GM19397 (cell line): ENCODE measurements at regions not wholly inside any gene's neighbourhood (a gene's known extent, or its start where the extent isn't known, plus 50 kb on each side); places are given as distances from the start of the nearest gene placed in this dataset.

ENCODE experiments used
- ATAC-seq: cut with Tn5 transposase; IDR thresholded peaks from one replicate; pipeline ENCODE4 v1.9.1; 2021; ENCODE audit warnings: mild to moderate bottlenecking, moderate library complexity; ENCODE audit not compliant: unreplicated experiment

DNA sequence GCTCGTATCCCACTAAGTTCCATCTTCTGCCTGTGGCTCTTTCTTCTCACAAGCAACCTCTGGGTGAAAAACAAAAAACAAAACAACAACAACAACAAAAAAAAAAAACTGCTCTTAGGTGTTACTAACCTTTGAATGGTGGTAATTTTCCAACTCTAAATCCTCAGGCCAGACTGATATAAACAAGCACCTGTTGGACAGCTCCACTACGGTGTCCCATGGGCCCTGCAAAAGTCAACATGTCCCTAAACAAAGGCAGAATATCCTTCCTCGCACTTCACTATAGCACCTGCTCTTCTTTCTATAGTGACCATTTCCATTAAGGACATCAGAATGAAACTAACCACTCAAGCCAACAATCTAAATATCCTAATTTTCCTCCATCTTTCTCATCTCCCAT lies 54.6 kb upstream of the PARM1 start:
- ATAC-seq, result no peak

DNA sequence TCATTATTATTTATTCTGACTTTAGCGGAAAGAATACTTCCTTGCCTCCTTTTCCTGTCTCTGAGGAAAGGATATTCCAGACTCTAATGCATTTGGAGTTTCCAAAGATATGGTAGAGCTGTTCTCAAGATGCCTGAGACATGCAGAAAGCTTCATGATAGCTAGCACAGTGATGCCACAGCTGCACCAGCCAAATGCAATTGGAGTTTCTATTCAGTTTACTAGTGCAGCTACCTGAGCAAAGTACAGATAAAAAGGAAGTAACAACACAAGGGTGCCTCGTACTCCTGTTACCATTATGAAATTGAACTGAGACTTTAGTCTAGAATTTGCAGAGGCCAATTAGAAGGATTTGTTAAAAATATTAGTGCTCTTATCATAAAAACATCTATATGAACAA lies 57.5 kb upstream of the PARM1 start:
- ATAC-seq, result no peak

GRCh38 chr4:74874753-74875367 lies 58.1 kb upstream of the PARM1 start:
- ATAC-seq, result peak; percentile 31

DNA sequence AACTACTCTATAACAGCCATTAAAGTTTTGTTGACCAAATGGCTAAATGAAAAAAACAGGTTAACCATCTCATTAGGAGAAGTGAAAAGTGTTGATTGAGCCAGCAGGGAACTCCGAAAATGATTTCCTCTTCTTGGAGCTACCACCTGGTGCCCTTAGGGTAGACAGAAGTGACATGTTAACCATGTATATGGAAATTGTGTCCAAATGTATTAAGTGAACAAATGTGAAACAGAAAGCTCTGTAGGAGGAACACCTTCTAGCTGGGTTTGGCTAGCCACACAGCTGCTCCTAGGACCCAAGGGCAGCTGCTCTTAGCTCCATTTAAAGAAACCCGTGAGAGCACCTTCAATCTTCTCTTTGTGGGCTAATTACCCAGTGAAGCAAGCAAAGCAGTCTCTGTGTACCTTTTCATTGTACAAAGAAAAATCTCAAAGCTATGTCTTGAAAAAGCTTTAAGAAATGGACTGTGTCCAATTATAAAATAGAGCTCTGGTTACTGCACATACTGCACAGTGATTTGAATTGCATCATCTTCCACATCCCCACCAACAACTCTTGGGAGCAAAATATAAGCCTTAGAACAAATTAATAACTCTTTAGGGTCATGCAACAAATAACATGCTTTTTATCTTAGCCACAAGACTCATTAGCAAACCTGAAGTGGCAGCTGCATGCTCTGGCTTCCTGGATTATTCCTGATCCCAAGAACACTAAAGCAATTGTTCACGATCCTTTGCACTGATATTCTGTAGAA lies 59.2 kb upstream of the PARM1 start:
- peak; percentile 96 for ATAC-seq

DNA sequence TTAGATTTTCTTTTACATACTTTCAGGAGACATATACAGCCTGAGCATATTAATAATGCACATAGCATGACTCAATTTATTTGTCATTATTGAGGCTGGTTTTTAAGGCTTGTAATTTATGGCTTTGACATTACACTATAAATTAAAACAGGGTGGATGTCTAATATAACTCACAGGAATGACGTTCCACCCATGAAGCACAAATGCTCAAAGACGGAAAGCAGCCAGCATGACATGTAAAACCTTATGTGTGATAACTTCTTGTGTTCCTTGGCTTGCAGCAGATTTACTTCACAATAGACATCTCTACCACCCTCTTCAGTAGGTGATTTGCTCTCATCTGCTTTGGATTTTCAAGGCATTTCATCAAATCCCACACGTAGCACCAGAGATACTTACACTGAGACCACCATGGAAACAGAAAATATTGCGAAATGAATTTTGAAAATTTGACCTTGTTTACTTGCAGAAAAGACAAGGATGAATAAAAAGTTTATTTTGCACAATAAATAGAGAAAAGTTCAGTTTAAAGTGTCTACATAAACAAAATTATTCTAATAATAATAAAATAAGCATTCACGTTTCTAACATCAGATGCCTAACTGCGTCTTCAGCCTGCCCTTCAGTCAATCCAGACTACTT lies 64.7 kb upstream of the BTC start:
- no peak for ATAC-seq

- no peak for ATAC-seq
These were observed 61.6 kb upstream of the BTC start for GRCh38 chr4:74855879-74856278.

DNA sequence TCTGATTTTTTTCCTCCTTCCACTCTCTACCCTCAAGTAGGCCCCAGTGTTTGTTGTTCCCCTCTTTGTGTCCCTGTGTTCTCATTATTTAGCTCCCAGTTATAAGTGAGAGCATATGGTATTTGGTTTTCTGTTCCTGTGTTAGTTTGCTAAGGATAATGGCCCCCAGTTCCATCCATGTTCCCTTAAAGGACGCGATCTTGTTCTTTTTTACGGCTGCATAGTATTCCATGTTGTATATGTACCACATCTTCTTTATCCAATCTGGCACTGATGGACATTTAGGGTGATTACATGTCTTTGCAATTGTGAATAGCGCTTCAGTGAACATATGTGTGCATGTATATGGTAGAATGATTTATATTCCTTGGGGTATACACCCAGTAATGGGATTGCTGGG lies 54.5 kb upstream of the BTC start:
- no peak for ATAC-seq

GRCh38 chr4:74845834-74846233 lies 51.5 kb upstream of the BTC start:
- no peak for ATAC-seq
